ENCODE measurements at regions not wholly inside any gene's neighbourhood (a gene's known extent, or its start where the extent isn't known, plus 50 kb on each side); places are given as distances from the start of the nearest gene placed in this dataset.

- no peak for DNase-seq (ENCODE audit: extremely low read depth in 1 of 2, low read depth in 1 of 2)
Observed at GRCh38 chr10:111968647-111969046, 214.9 kb downstream of the GPAM start.

- DNase-seq (ENCODE audit: extremely low read depth in 1 of 2, low read depth in 1 of 2): no peak
Observed at GRCh38 chr10:111970111-111970510, 213.5 kb downstream of the GPAM start.

GRCh38 chr10:111972109-111972508 is 211.5 kb downstream of the GPAM start:
- DNase-seq (ENCODE audit: extremely low read depth in 1 of 2, low read depth in 1 of 2): no peak

- no peak for DNase-seq (ENCODE audit: extremely low read depth in 1 of 2, low read depth in 1 of 2)
Observed at GRCh38 chr10:111973306-111973705, 210.3 kb downstream of the GPAM start.

- no peak for DNase-seq (ENCODE audit: extremely low read depth in 1 of 2, low read depth in 1 of 2)
Observed at GRCh38 chr10:111973826-111974225, 209.7 kb downstream of the GPAM start.

- no peak for DNase-seq (ENCODE audit: extremely low read depth in 1 of 2, low read depth in 1 of 2)
Observed at GRCh38 chr10:111974325-111974724, 209.2 kb downstream of the GPAM start.

- DNase-seq (ENCODE audit: extremely low read depth in 1 of 2, low read depth in 1 of 2): no peak
Observed at GRCh38 chr10:111976557-111976956, 207.0 kb downstream of the GPAM start.

GRCh38 chr10:111984057-111984456 is 199.5 kb downstream of the GPAM start:
- no peak for DNase-seq (ENCODE audit: extremely low read depth in 1 of 2, low read depth in 1 of 2)

GRCh38 chr10:111986079-111986478 is 197.5 kb downstream of the GPAM start:
- no peak for DNase-seq (ENCODE audit: extremely low read depth in 1 of 2, low read depth in 1 of 2)

- DNase-seq (ENCODE audit: extremely low read depth in 1 of 2, low read depth in 1 of 2): no peak
Observed at GRCh38 chr10:111988646-111989045, 194.9 kb downstream of the GPAM start.

- no peak for DNase-seq (ENCODE audit: extremely low read depth in 1 of 2, low read depth in 1 of 2)
Observed at GRCh38 chr10:111989136-111989911, 194.2 kb downstream of the GPAM start.

GRCh38 chr10:111990734-111991133 is 192.8 kb downstream of the GPAM start:
- DNase-seq (ENCODE audit: extremely low read depth in 1 of 2, low read depth in 1 of 2): no peak

GRCh38 chr10:111993321-111993720 is 190.2 kb downstream of the GPAM start:
- DNase-seq (ENCODE audit: extremely low read depth in 1 of 2, low read depth in 1 of 2): no peak

GRCh38 chr10:111993872-111994426 is 189.6 kb downstream of the GPAM start:
- DNase-seq (ENCODE audit: extremely low read depth in 1 of 2, low read depth in 1 of 2): no peak

GRCh38 chr10:111996103-111996502 is 187.5 kb downstream of the GPAM start:
- DNase-seq (ENCODE audit: extremely low read depth in 1 of 2, low read depth in 1 of 2): no peak

GRCh38 chr10:111998728-111999127 is 184.8 kb downstream of the GPAM start:
- DNase-seq (ENCODE audit: extremely low read depth in 1 of 2, low read depth in 1 of 2): no peak

- no peak for DNase-seq (ENCODE audit: extremely low read depth in 1 of 2, low read depth in 1 of 2)
Observed at GRCh38 chr10:111999205-111999914, 184.2 kb downstream of the GPAM start.

GRCh38 chr10:111999915-112000302 is 183.7 kb downstream of the GPAM start:
- DNase-seq (ENCODE audit: extremely low read depth in 1 of 2, low read depth in 1 of 2): no peak

- DNase-seq (ENCODE audit: extremely low read depth in 1 of 2, low read depth in 1 of 2): no peak
Observed at GRCh38 chr10:112000466-112000865, 183.1 kb downstream of the GPAM start.

- no peak for DNase-seq (ENCODE audit: extremely low read depth in 1 of 2, low read depth in 1 of 2)
Observed at GRCh38 chr10:112002206-112002605, 181.4 kb downstream of the GPAM start.

- DNase-seq (ENCODE audit: extremely low read depth in 1 of 2, low read depth in 1 of 2): no peak
Observed at GRCh38 chr10:112004075-112004474, 179.5 kb downstream of the GPAM start.

- no peak for DNase-seq (ENCODE audit: extremely low read depth in 1 of 2, low read depth in 1 of 2)
Observed at GRCh38 chr10:112005044-112005443, 178.5 kb downstream of the GPAM start.

Measured in activated CD8-positive, alpha-beta memory T cell treated with anti-CD3 and anti-CD28 coated beads for 1 hour (primary cell).